IMR-90 (cell line): ENCODE measurements at regions not wholly inside any gene's neighbourhood (a gene's known extent, or its start where the extent isn't known, plus 50 kb on each side); places are given as distances from the start of the nearest gene placed in this dataset.

ENCODE experiments used
- ATAC-seq: fragments of 200-7000 bp; cut with Tn5 transposase; 2 replicates; pipeline ENCODE4 v1.9.1; 2020; ENCODE audit warnings: low read depth, mild to moderate bottlenecking, moderate library complexity
- BruUV-seq: library from RNA; stranded (reverse); fragments of 400-500 nt; replicated peaks from 2 replicates; lab custom pipeline; 2021; lab: Mats Ljungman, UMichigan
- CTCF ChIA-PET: fragments of 300-600 bp; formaldehyde crosslinking; extraction: SDS; loops from one replicate; lab custom pipeline; 2021; ENCODE audit warnings: antibody characterized with exemption; lab: Yijun Ruan, JAX
- POLR2A ChIA-PET: fragments of 300-600 bp; sonication (Branson Sonifier 250); formaldehyde crosslinking; loops from one replicate; lab custom pipeline; 2022; ENCODE audit warnings: antibody characterized with exemption; ENCODE audit not compliant: unreplicated experiment; lab: Charles Lee
- DNase-seq: peaks from one replicate; pipeline ENCODE4 v3.0.0; 2013
- H2AFZ ChIP-seq: replicated peaks from 2 replicates; pipeline ENCODE3; 2013; ENCODE audit warnings: low read length, mild to moderate bottlenecking; ENCODE audit not compliant: poor library complexity
- H2AK5ac ChIP-seq: 2 replicates; pipeline ENCODE4 v1.6.1; 2013; ENCODE audit warnings: low read depth, low read length, inconsistent platforms
- H2AK9ac ChIP-seq: replicated peaks from 2 replicates; pipeline ENCODE3; 2013; ENCODE audit warnings: mild to moderate bottlenecking, low read depth, low read length, moderate library complexity; ENCODE audit not compliant: poor library complexity
- H2BK120ac ChIP-seq: 2 replicates; pipeline ENCODE4 v1.6.1; 2013; ENCODE audit warnings: low read depth, low read length, inconsistent platforms
- H2BK15ac ChIP-seq: 3 replicates; pipeline ENCODE4 v1.6.1; 2013; ENCODE audit warnings: low read depth, low read length, inconsistent platforms
- H2BK20ac ChIP-seq: 2 replicates; pipeline ENCODE4 v1.6.1; 2013; ENCODE audit warnings: low read depth, mild to moderate bottlenecking, inconsistent platforms, low read length, moderate library complexity
- H2BK5ac ChIP-seq: 2 replicates; pipeline ENCODE4 v1.6.1; 2013; ENCODE audit warnings: mild to moderate bottlenecking, low read depth, low read length, inconsistent platforms; ENCODE audit not compliant: poor library complexity, severe bottlenecking
- H3K14ac ChIP-seq: replicated peaks from 2 replicates; pipeline ENCODE4 v1.6.1; 2013; ENCODE audit warnings: low read depth, low read length, inconsistent platforms
- H3K18ac ChIP-seq: 2 replicates; pipeline ENCODE4 v1.6.1; 2013; ENCODE audit warnings: low read depth, low read length, control low read depth
- H3K23ac ChIP-seq: 2 replicates; pipeline ENCODE4 v1.6.1; 2013; ENCODE audit warnings: low read depth, low read length, inconsistent platforms
- H3K27ac ChIP-seq: 2 replicates; pipeline ENCODE4 v1.5.1; 2013; ENCODE audit warnings: mild to moderate bottlenecking, control low read depth, low read length; ENCODE audit not compliant: insufficient read depth
- H3K27me3 ChIP-seq: 2 replicates; pipeline ENCODE4 v1.6.1; 2013; ENCODE audit warnings: low read length; ENCODE audit not compliant: control insufficient read depth, insufficient read depth
- H3K36me3 ChIP-seq: 2 replicates; pipeline ENCODE4 v1.6.1; 2013; ENCODE audit warnings: low read length, mixed read lengths; ENCODE audit not compliant: control insufficient read depth, insufficient read depth
- H3K4ac ChIP-seq: 2 replicates; pipeline ENCODE4 v1.6.1; 2013; ENCODE audit warnings: low read depth, low read length, inconsistent platforms
- H3K4me1 ChIP-seq: 2 replicates; pipeline ENCODE4 v1.6.1; 2013; ENCODE audit warnings: low read length, mixed read lengths; ENCODE audit not compliant: control insufficient read depth, insufficient read depth
- H3K4me2 ChIP-seq: 2 replicates; pipeline ENCODE4 v1.6.1; 2013; ENCODE audit warnings: low read depth, mild to moderate bottlenecking, control low read depth, low read length, moderate library complexity
- H3K4me3 ChIP-seq: 2 replicates; pipeline ENCODE4 v1.5.1; 2013; ENCODE audit warnings: low read depth, mild to moderate bottlenecking, control low read depth, low read length, moderate library complexity; ENCODE audit not compliant: insufficient read depth
- H3K56ac ChIP-seq: 2 replicates; pipeline ENCODE4 v1.6.1; 2013; ENCODE audit warnings: low read length, inconsistent platforms; ENCODE audit not compliant: insufficient read depth; ENCODE audit errors: extremely low read depth
- H3K79me1 ChIP-seq, 2 experiments: 2 replicates each; pipeline ENCODE4 v1.6.1; 2013; ENCODE audit warnings: low read length in 2 of 2, inconsistent platforms in 1 of 2, low read depth in 1 of 2
- H3K9ac ChIP-seq: 2 replicates; pipeline ENCODE4 v1.6.1; 2013; ENCODE audit warnings: low read depth, low read length, control low read depth
- H3K9me1 ChIP-seq: 2 replicates; pipeline ENCODE4 v1.6.1; 2013; ENCODE audit warnings: low read length, inconsistent platforms; ENCODE audit not compliant: insufficient read depth
- H3K9me3 ChIP-seq: 2 replicates; pipeline ENCODE4 v1.6.1; 2013; ENCODE audit warnings: low read length; ENCODE audit not compliant: control insufficient read depth, insufficient read depth
- H4K20me1 ChIP-seq: 2 replicates; pipeline ENCODE4 v1.6.1; 2013; ENCODE audit warnings: low read length, inconsistent platforms; ENCODE audit not compliant: insufficient read depth
- H4K5ac ChIP-seq: 2 replicates; pipeline ENCODE4 v1.6.1; 2013; ENCODE audit warnings: mild to moderate bottlenecking, low read depth, low read length, control low read depth
- H4K8ac ChIP-seq, 2 experiments: 2 replicates each; pipeline ENCODE4 v1.6.1; 2013; ENCODE audit warnings: low read depth in 2 of 2, low read length in 2 of 2, control low read depth in 1 of 2, inconsistent platforms in 1 of 2
- H4K91ac ChIP-seq: 2 replicates; pipeline ENCODE4 v1.6.1; 2013; ENCODE audit warnings: low read depth, low read length, inconsistent platforms; ENCODE audit not compliant: insufficient read depth
- CEBPB ChIP-seq: IDR thresholded peaks from 2 replicates; pipeline ENCODE4 v1.6.1; 2012; ENCODE audit warnings: low read depth, low read length, improper control_type of control experiment
- CHD1 ChIP-seq: IDR thresholded peaks from 2 replicates; pipeline ENCODE4 v1.6.1; 2012; ENCODE audit warnings: low read depth, low read length, improper control_type of control experiment
- FOS ChIP-seq: fragments of 150-350 bp; IDR thresholded peaks from 2 replicates; pipeline ENCODE4 v1.6.1; 2016; ENCODE audit warnings: low read depth, low read length
- MAFK ChIP-seq: IDR thresholded peaks from 2 replicates; pipeline ENCODE4 v1.6.1; 2012; ENCODE audit warnings: low read depth, low read length, improper control_type of control experiment
- MAZ ChIP-seq: IDR thresholded peaks from 2 replicates; pipeline ENCODE4 v1.6.1; 2012; ENCODE audit warnings: low read depth, mild to moderate bottlenecking, low read length, improper control_type of control experiment, moderate library complexity, borderline replicate concordance
- MXI1 ChIP-seq: IDR thresholded peaks from 2 replicates; pipeline ENCODE4 v1.6.1; 2012; ENCODE audit warnings: low read depth, mild to moderate bottlenecking, low read length, moderate library complexity, borderline replicate concordance
- POLR2A ChIP-seq: IDR thresholded peaks from 2 replicates; pipeline ENCODE4 v1.6.1; 2012; ENCODE audit warnings: mild to moderate bottlenecking, low read depth, low read length
- RCOR1 ChIP-seq: IDR thresholded peaks from 2 replicates; pipeline ENCODE4 v1.6.1; 2012; ENCODE audit warnings: mild to moderate bottlenecking, low read length, improper control_type of control experiment; ENCODE audit not compliant: insufficient replicate concordance
- RFX5 ChIP-seq: IDR thresholded peaks from 2 replicates; pipeline ENCODE4 v1.8.0; 2012; ENCODE audit warnings: low read depth, mild to moderate bottlenecking, low read length, moderate library complexity
- WGBS, 2 experiments: methylation state at CpG; one replicate each; pipeline versions ENCODE4 v1.1.5 to v1.1.7; 2013; ENCODE audit warnings: missing lambda C conversion rate in 2 of 2; ENCODE audit not compliant: insufficient read length in 1 of 2; ENCODE audit errors: extremely low coverage in 2 of 2; 5-methylcytosine and 5-hydroxymethylcytosine counted together
- dilution Hi-C: fragments of 300-500 bp; cut with HindIII; formaldehyde crosslinking; loops from one replicate; pipeline ENCODE4 v1.14.3; 2018; ENCODE audit warnings: low sequenced_read_pairs; ENCODE audit not compliant: unreplicated experiment
- in situ Hi-C: fragments of 300-500 bp; cut with MboI; formaldehyde crosslinking; loops from 3 replicates; pipeline ENCODE4 v1.14.3; 2019; ENCODE audit warnings: low sequenced_read_pairs, inconsistent platforms, mixed read lengths
- intact Hi-C: fragments of 100-400 bp; cut with micrococcal nuclease; formaldehyde crosslinking; loops from 2 replicates; pipeline ENCODE4 v1.10.0; 2022
- TF ChIP-seq, protein P1 (sequence below): fragments of 150-350 bp; IDR thresholded peaks from 2 replicates; pipeline ENCODE4 v1.6.1; 2016; ENCODE audit warnings: low read depth, mild to moderate bottlenecking, low read length, moderate library complexity, borderline replicate concordance
- TF ChIP-seq, protein P2 (sequence below): conservative IDR thresholded peaks from 2 replicates; pipeline ENCODE4 v1.5.1; 2012; ENCODE audit warnings: mild to moderate bottlenecking, low read depth, low read length, improper control_type of control experiment

DNA sequence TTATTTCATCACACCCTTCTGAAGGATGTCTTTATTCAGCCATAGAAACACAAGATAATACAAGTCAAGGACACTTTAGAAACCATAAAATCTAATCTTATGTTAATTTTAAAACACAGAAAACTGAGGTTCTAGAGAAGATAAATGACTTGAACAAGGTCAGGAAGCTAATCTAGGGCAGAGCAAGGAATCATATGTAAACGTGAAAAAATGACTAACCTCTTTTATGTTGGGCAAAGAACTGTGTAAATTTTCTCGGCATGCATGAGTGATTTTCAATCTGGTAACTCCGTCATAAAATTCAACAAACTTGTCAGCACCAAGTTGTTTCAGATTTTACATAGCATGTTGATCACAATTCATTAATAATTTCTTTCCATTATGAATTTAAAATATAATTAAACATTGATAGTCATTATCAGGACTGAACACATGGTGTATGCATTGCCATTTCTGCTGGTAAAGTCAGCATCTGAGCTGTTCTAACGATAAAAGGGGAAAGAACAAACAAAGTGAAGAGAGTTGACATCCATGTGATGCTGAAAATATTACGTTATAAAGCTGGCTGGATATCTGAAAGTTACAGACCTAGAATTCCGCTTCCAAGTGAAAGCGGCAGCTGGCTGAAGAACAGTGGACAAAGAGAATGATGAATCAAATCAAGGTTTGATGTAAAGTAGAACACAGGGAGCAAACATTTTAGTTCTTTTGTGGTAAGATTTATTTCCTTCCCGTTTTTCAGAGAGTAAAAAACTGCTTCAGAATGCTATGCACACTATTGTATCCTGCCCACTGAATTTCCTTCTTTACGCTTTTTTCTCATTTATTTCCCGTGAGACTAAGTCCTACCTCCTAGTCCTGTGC is 1037.4 kb upstream of the TMPRSS15 start (continued):
- TF ChIP-seq RCOR1 = no peak

DNA sequence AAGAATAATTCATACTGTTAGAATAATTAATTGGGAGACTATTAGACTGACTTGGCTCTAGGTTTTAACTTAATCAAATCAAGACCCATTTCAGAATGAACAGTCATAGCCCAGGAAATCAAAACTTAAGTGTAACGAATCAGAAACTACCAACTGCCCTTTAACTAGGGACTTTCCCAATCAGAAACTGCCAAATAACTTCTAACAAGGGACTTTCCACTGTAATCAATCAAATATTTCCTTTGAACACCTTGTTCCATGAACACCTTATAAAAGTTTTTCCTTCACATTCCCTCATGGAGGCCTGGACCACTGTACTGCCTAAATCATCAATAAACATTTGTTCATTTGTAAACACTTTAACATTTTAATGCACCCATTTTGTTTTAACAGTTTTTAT is 1054.7 kb upstream of the TMPRSS15 start:
- POLR2A ChIA-PET = no interaction called here
- Histone ChIP-seq H3K14ac (no peak overlapping the region), H2BK15ac (no peak overlapping the region), H3K9me1 (no peaks in the 10 kb centered on the region), H2AK9ac (no peak overlapping the region), H3K9me3 (peaks cover 3% of the 10 kb centered on the region; the same call in 1 of the 2 replicates), H2BK20ac (no peak overlapping the region), H3K27ac (no peak overlapping the region), H3K4me2 (no peak overlapping the region), H3K36me3 (no peaks in the 10 kb centered on the region), H3K4me3 (no peak overlapping the region), H3K56ac (no peak overlapping the region), H3K18ac (no peak overlapping the region), H2BK120ac (no peak overlapping the region), H3K4me1 (no peaks in the 10 kb centered on the region), H3K9ac (no peak overlapping the region), H4K91ac (no peak overlapping the region), H3K27me3 (no peaks in the 10 kb centered on the region), H2AFZ (no peak overlapping the region), H4K20me1 (no peaks in the 10 kb centered on the region), H2BK5ac (no peak overlapping the region), H4K8ac (no peak overlapping the region), H2AK5ac (no peak overlapping the region), H3K79me1 (no peaks in the 10 kb centered on the region), H4K5ac (no peak overlapping the region), H3K4ac (no peak overlapping the region), H3K23ac (no peak overlapping the region)
- intact Hi-C loops = no loop called here
- CTCF ChIA-PET = interaction anchor here (0.7 kb wide), 1 partner anchor 702 kb away, joined by 4 read pairs; no protein-coding TSS in a partner anchor
- BruUV-seq = no TSS peak
- TF ChIP-seq CHD1 (no peak), RCOR1 (no peak), POLR2A (no peak), MAFK (no peak), CEBPB (no peak), MXI1 (no peak), MAZ (no peak), RFX5 (no peak), FOS (no peak)
- TF ChIP-seq, protein P1, sequence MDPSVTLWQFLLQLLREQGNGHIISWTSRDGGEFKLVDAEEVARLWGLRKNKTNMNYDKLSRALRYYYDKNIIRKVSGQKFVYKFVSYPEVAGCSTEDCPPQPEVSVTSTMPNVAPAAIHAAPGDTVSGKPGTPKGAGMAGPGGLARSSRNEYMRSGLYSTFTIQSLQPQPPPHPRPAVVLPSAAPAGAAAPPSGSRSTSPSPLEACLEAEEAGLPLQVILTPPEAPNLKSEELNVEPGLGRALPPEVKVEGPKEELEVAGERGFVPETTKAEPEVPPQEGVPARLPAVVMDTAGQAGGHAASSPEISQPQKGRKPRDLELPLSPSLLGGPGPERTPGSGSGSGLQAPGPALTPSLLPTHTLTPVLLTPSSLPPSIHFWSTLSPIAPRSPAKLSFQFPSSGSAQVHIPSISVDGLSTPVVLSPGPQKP = no peak
- TF ChIP-seq, protein P2, sequence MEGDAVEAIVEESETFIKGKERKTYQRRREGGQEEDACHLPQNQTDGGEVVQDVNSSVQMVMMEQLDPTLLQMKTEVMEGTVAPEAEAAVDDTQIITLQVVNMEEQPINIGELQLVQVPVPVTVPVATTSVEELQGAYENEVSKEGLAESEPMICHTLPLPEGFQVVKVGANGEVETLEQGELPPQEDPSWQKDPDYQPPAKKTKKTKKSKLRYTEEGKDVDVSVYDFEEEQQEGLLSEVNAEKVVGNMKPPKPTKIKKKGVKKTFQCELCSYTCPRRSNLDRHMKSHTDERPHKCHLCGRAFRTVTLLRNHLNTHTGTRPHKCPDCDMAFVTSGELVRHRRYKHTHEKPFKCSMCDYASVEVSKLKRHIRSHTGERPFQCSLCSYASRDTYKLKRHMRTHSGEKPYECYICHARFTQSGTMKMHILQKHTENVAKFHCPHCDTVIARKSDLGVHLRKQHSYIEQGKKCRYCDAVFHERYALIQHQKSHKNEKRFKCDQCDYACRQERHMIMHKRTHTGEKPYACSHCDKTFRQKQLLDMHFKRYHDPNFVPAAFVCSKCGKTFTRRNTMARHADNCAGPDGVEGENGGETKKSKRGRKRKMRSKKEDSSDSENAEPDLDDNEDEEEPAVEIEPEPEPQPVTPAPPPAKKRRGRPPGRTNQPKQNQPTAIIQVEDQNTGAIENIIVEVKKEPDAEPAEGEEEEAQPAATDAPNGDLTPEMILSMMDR = no peak
- dilution Hi-C loops = no loop called here
- WGBS, 2 experiments = no CpG with 5 or more reads among the region's 1 CpG
- ATAC-seq (no peak), DNase-seq (no peak)
- in situ Hi-C loops = no loop called here
